ENCODE measurements at regions not wholly inside any gene's neighbourhood (a gene's known extent, or its start where the extent isn't known, plus 50 kb on each side); places are given as distances from the start of the nearest gene placed in this dataset.

DNA sequence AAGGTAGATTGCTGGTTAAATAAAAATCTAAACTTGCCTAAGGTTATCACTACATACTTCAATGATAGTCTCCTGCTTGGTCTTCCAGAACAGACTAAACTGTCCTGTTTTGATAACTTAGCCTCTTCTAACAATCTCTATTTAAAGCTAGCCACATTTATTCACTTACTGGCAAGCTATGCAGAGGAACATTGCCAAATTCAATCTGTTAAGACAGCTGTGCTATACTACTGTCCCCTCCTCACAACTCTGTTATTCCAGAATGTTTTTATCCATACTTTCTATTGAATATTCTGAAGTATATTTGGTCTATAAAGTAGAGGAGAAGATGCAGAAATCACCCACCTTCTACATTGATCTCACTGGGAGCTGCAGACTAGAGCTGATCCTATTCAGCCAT is 594.0 kb upstream of the CCDC54 start:
- H3K27me3 ChIP-seq = no peaks in the 10 kb centered on the region
- no peak overlapping the region for H2AFZ ChIP-seq
- TF ChIP-seq EZH2 (IDR thresholded peaks at IDR 0.05; ENCODE audit: borderline replicate concordance) (no peak), EZH2phosphoT487 (IDR thresholded peaks at IDR 0.05; ENCODE audit: low read depth, severe bottlenecking, unreplicated experiment) (no peak)
- TF ChIP-seq, protein P1, sequence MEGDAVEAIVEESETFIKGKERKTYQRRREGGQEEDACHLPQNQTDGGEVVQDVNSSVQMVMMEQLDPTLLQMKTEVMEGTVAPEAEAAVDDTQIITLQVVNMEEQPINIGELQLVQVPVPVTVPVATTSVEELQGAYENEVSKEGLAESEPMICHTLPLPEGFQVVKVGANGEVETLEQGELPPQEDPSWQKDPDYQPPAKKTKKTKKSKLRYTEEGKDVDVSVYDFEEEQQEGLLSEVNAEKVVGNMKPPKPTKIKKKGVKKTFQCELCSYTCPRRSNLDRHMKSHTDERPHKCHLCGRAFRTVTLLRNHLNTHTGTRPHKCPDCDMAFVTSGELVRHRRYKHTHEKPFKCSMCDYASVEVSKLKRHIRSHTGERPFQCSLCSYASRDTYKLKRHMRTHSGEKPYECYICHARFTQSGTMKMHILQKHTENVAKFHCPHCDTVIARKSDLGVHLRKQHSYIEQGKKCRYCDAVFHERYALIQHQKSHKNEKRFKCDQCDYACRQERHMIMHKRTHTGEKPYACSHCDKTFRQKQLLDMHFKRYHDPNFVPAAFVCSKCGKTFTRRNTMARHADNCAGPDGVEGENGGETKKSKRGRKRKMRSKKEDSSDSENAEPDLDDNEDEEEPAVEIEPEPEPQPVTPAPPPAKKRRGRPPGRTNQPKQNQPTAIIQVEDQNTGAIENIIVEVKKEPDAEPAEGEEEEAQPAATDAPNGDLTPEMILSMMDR (IDR thresholded peaks at IDR 0.05; ENCODE audit: poor library complexity) = no peak
- H3K9me2 ChIP-seq (replicated peaks; ENCODE audit: insufficient read depth) = no peaks in the 10 kb centered on the region
- no peak overlapping the region for H3K4me2 ChIP-seq
- no peaks in the 10 kb centered on the region for H3K79me2 ChIP-seq
- no peaks in the 10 kb centered on the region for H3K36me3 ChIP-seq (replicated peaks; ENCODE audit: insufficient read depth, low read depth)
- H3K4me1 ChIP-seq (ENCODE audit: insufficient read depth) = no peaks in the 10 kb centered on the region
- H3K9me3 ChIP-seq (ENCODE audit: low read depth) = no peaks in the 10 kb centered on the region
- DNase-seq (ENCODE audit: low spot score) = no peak
- no peak overlapping the region for H3K27ac ChIP-seq
- H3K4me3 ChIP-seq = no peak overlapping the region
- no peaks in the 10 kb centered on the region for H4K20me1 ChIP-seq (ENCODE audit: insufficient read depth, poor library complexity, severe bottlenecking)

DNA sequence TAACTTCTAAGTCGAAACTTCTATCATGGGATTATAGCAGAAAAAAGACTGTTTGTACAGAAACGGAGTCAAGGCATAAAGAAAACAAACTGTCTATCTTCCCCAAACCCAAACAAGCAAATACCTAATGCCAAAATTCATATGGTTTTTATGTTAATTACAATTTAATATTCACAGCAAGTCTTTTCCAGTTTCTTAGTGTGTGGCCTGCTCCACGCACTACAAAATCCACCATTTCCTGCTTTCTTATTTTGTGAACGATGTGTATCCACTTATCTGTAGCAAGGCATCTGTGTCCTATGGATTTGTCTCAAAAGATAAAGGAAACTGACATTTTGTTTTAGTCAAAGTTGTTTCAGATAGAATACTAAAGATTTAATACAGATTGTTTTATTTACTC is 588.0 kb upstream of the CCDC54 start:
- no peaks in the 10 kb centered on the region for H3K9me3 ChIP-seq (ENCODE audit: low read depth)
- H3K4me2 ChIP-seq = no peak overlapping the region
- H2AFZ ChIP-seq = no peak overlapping the region
- H3K36me3 ChIP-seq (replicated peaks; ENCODE audit: insufficient read depth, low read depth) = no peaks in the 10 kb centered on the region
- no peak overlapping the region for H3K4me3 ChIP-seq
- H3K27me3 ChIP-seq = no peaks in the 10 kb centered on the region
- H4K20me1 ChIP-seq (ENCODE audit: insufficient read depth, poor library complexity, severe bottlenecking) = no peaks in the 10 kb centered on the region
- no peaks in the 10 kb centered on the region for H3K9me2 ChIP-seq (replicated peaks; ENCODE audit: insufficient read depth)
- no peak for TF ChIP-seq EZH2 (IDR thresholded peaks at IDR 0.05; ENCODE audit: borderline replicate concordance)
- TF ChIP-seq, protein P1 (IDR thresholded peaks at IDR 0.05; ENCODE audit: poor library complexity) = no peak
- TF ChIP-seq EZH2phosphoT487 (IDR thresholded peaks at IDR 0.05; ENCODE audit: low read depth, severe bottlenecking, unreplicated experiment) = no peak
- 74% methylated on average over 4 of the region's 4 CpGs for WGBS (ENCODE audit: low lambda C conversion rate, missing lambda C conversion rate)
- H3K79me2 ChIP-seq = no peaks in the 10 kb centered on the region
- H3K4me1 ChIP-seq (ENCODE audit: insufficient read depth) = no peaks in the 10 kb centered on the region
- no peak for DNase-seq (ENCODE audit: low spot score)
- no peak overlapping the region for H3K27ac ChIP-seq

DNA sequence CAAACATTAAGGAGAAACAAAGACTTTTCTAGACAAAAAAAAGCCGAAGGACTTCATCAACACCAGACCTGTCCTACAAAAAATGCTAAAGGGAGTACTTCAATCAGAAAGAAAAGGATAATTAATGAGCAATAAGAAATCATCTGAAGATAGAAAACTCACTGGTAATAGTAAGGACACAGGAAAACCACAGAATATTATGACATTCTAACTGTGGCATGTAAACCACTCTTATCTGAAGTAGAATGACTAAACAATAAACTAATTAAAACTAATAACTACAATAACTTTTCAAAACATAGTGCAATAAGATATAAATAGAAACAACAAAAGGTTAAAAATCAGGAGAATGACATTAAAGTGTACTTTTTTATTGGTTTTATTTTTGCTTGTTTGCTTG is 584.5 kb upstream of the CCDC54 start:
- DNase-seq (ENCODE audit: low spot score) = no peak
- H2AFZ ChIP-seq = no peak overlapping the region
- no peak overlapping the region for H3K4me2 ChIP-seq

More for the DNA sequence above, 584.5 kb upstream of the CCDC54 start:
- no peaks in the 10 kb centered on the region for H3K9me3 ChIP-seq (ENCODE audit: low read depth)
- no peak for TF ChIP-seq EZH2phosphoT487 (IDR thresholded peaks at IDR 0.05; ENCODE audit: low read depth, severe bottlenecking, unreplicated experiment)
- TF ChIP-seq, protein P1 (IDR thresholded peaks at IDR 0.05; ENCODE audit: poor library complexity) = no peak
- TF ChIP-seq EZH2 (IDR thresholded peaks at IDR 0.05; ENCODE audit: borderline replicate concordance) = no peak
- H3K36me3 ChIP-seq (replicated peaks; ENCODE audit: insufficient read depth, low read depth) = no peaks in the 10 kb centered on the region
- H3K9me2 ChIP-seq (replicated peaks; ENCODE audit: insufficient read depth) = no peaks in the 10 kb centered on the region
- H3K4me3 ChIP-seq = no peak overlapping the region
- no peaks in the 10 kb centered on the region for H3K79me2 ChIP-seq
- 97% methylated on average over 1 of the region's 1 CpG for WGBS (ENCODE audit: low lambda C conversion rate, missing lambda C conversion rate)
- no peaks in the 10 kb centered on the region for H3K4me1 ChIP-seq (ENCODE audit: insufficient read depth)
- H3K27ac ChIP-seq = no peak overlapping the region
- H4K20me1 ChIP-seq (ENCODE audit: insufficient read depth, poor library complexity, severe bottlenecking) = no peaks in the 10 kb centered on the region
- no peaks in the 10 kb centered on the region for H3K27me3 ChIP-seq
